ENCODE measurements at regions not wholly inside any gene's neighbourhood (a gene's known extent, or its start where the extent isn't known, plus 50 kb on each side); places are given as distances from the start of the nearest gene placed in this dataset.
A peak's percentile ranks its signal among the peaks of the same experiment; 100 is the strongest.

DNA sequence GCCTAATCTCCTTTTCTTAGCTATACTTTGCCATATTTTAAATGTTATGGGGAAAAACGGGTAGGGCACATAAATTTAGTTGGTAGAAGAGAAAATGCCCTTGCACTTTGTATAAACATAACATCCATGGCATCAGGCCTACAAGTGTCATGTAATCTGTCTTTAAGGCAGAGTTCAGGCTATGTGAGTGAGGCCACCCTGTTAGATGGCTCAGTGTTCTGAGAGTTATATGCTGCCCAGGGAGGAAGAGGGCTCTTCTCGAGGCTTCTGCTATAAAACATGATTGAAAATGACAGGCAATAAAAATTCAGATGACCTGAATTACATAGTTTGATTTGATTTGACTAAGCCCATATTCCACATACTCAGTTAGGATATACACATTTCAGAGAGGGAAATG, 553.6 kb upstream of the MAP3K7 start:
- TF ChIP-seq, protein P1, sequence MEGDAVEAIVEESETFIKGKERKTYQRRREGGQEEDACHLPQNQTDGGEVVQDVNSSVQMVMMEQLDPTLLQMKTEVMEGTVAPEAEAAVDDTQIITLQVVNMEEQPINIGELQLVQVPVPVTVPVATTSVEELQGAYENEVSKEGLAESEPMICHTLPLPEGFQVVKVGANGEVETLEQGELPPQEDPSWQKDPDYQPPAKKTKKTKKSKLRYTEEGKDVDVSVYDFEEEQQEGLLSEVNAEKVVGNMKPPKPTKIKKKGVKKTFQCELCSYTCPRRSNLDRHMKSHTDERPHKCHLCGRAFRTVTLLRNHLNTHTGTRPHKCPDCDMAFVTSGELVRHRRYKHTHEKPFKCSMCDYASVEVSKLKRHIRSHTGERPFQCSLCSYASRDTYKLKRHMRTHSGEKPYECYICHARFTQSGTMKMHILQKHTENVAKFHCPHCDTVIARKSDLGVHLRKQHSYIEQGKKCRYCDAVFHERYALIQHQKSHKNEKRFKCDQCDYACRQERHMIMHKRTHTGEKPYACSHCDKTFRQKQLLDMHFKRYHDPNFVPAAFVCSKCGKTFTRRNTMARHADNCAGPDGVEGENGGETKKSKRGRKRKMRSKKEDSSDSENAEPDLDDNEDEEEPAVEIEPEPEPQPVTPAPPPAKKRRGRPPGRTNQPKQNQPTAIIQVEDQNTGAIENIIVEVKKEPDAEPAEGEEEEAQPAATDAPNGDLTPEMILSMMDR (IDR thresholded peaks at IDR 0.05), result no peak
- Histone ChIP-seq H3K4me3 (replicated peaks in 1 of 3; ENCODE audit: low read depth in 2 of 3, low read length in 3 of 3) (no peak overlapping the region), H3K4me2 (replicated peaks; ENCODE audit: extremely low read depth, low read length, poor library complexity, severe bottlenecking) (no peak overlapping the region), H3K27me3 (ENCODE audit: control insufficient read depth in 2 of 2, insufficient read depth in 2 of 2, low read length in 2 of 2) (no peaks in the 10 kb centered on the region), H2AFZ (ENCODE audit: insufficient read depth, low read depth, low read length, poor library complexity, severe bottlenecking) (no peak overlapping the region), H4K20me1 (ENCODE audit: insufficient read depth, low read length) (no peaks in the 10 kb centered on the region), H3K27ac (ENCODE audit: low read depth in 1 of 2, low read length in 2 of 2) (no peak overlapping the region), H3K9me3 (replicated peaks in 1 of 2; ENCODE audit: control insufficient read depth in 1 of 2, insufficient read depth in 1 of 2, low read length in 2 of 2) (no peaks in the 10 kb centered on the region), H3K4me1 (ENCODE audit: control insufficient read depth in 1 of 2, insufficient read depth in 2 of 2, low read length in 2 of 2) (peaks cover 6 to 22% of the 10 kb centered on the region in 2 donors), H3K9ac (ENCODE audit: insufficient read depth, low read length, poor library complexity, severe bottlenecking) (no peak overlapping the region), H3K36me3 (replicated peaks in 1 of 2; ENCODE audit: control insufficient read depth in 1 of 2, insufficient read depth in 2 of 2, low read length in 2 of 2) (no peaks in the 10 kb centered on the region), H3K79me2 (ENCODE audit: insufficient read depth, low read length) (no peaks in the 10 kb centered on the region)
- Mint-ChIP-seq H3K36me3 (no peaks in the 10 kb centered on the region), H3K4me1 (peaks cover 10% of the 10 kb centered on the region), H3K4me3 (no peak overlapping the region), H3K27ac (peak overlapping the region in 1 of 7 donors; percentile 30), H3K9me3 (peaks cover 0 to 3% (median 0%) of the 10 kb centered on the region in 7 donors), H3K27me3 (ENCODE audit: low read depth in 3 of 3) (peaks cover 0 to 2% (median 0%) of the 10 kb centered on the region in 3 donors)
- no peak for DNase-seq
- no CpG with 5 or more reads among the region's 2 CpGs for WGBS (ENCODE audit: insufficient coverage)
- intact Hi-C loops (cut with micrococcal nuclease), result no loop called here

DNA sequence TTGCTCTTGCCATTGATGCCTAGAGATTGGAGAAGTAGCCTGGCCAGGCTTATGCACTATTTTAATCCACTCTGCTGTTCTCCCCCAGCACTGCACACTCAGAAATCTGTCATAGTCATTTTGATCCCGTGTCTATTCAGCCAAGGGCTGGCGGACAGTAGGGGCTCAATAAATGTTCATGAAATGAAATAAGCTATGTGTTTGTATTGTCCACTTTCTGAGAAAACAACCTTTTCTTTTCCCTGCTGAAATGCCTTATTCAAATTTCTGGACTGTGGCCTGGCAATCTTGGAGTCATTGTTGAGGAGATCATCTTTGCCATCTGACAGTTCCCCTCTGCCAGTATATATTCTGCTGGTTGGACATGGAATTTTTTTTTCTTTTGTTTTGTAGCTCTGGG, 550.4 kb upstream of the MAP3K7 start:
- Histone ChIP-seq H3K79me2 (ENCODE audit: insufficient read depth, low read length) (no peaks in the 10 kb centered on the region), H4K20me1 (ENCODE audit: insufficient read depth, low read length) (no peaks in the 10 kb centered on the region), H3K27ac (ENCODE audit: low read depth in 1 of 2, low read length in 2 of 2) (no peak overlapping the region), H3K9ac (ENCODE audit: insufficient read depth, low read length, poor library complexity, severe bottlenecking) (no peak overlapping the region), H3K4me3 (replicated peaks in 1 of 3; ENCODE audit: low read depth in 2 of 3, low read length in 3 of 3) (no peak overlapping the region), H3K36me3 (replicated peaks in 1 of 2; ENCODE audit: control insufficient read depth in 1 of 2, insufficient read depth in 2 of 2, low read length in 2 of 2) (no peaks in the 10 kb centered on the region), H3K27me3 (ENCODE audit: control insufficient read depth in 2 of 2, insufficient read depth in 2 of 2, low read length in 2 of 2) (no peaks in the 10 kb centered on the region), H3K4me1 (ENCODE audit: control insufficient read depth in 1 of 2, insufficient read depth in 2 of 2, low read length in 2 of 2) (peaks cover 6 to 22% of the 10 kb centered on the region in 2 donors), H3K4me2 (replicated peaks; ENCODE audit: extremely low read depth, low read length, poor library complexity, severe bottlenecking) (no peak overlapping the region), H2AFZ (ENCODE audit: insufficient read depth, low read depth, low read length, poor library complexity, severe bottlenecking) (no peak overlapping the region), H3K9me3 (replicated peaks in 1 of 2; ENCODE audit: control insufficient read depth in 1 of 2, insufficient read depth in 1 of 2, low read length in 2 of 2) (no peaks in the 10 kb centered on the region)
- Mint-ChIP-seq H3K27ac (no peak overlapping the region), H3K4me1 (peaks cover 10% of the 10 kb centered on the region), H3K27me3 (ENCODE audit: low read depth in 3 of 3) (no peaks in the 10 kb centered on the region), H3K4me3 (no peak overlapping the region), H3K9me3 (peaks cover 0 to 3% (median 0%) of the 10 kb centered on the region in 7 donors), H3K36me3 (no peaks in the 10 kb centered on the region)
- WGBS (ENCODE audit: insufficient coverage), result no CpG with 5 or more reads among the region's 2 CpGs
- intact Hi-C loops (cut with micrococcal nuclease), result no loop called here
- TF ChIP-seq, protein P1 (IDR thresholded peaks at IDR 0.05), result no peak
- DNase-seq, result no peak
